ENCODE measurements at regions not wholly inside any gene's neighbourhood (a gene's known extent, or its start where the extent isn't known, plus 50 kb on each side); places are given as distances from the start of the nearest gene placed in this dataset.

DNA sequence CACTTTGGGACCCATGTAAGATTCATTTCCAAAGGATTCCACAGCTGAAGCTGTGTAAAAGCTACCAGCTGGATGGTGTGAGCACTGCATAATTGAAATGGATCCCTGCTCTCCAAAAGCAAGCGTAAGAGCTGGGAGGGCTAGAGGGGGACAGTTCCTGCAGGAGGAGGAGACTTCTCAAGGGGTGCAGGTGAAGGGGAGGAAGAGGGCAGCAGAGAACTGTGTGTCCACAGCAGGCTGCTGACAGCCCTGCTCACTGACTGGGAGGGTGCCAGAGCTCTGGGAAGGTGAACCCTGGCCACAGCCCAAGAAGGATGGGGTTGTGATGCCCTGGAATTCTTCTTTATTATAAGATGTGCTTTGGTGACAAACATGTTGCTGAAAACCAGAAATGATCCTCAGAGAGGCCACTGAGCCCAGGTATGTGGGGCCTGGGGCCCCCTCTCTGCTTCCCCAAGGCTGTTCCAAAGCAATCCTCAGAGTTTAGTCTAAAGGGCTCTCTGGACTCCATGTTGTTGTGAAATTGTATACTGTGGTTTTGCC is 112.8 kb upstream of the SLC25A48 start:
- DNase-seq = no peak

DNA sequence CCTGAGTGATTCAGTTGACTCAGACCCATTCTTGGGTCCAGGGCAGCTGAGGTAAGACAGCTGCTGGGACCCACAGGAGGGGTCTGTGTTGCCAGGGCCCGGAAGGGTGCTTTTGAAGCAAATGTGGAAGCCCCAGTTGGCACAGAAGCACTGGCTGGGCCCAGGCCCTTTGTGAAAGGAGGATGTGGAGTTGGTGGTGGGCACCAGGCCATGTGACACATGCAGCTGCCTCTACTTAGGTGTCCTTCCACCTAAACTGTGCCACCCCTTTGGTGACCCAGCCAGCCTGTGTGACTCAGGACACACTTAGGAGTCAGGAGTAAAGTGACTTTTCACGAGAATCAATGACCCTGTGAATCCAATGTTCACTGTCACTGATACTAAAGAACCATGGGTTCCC is 114.3 kb upstream of the SLC25A48 start:
- no peak for DNase-seq

DNA sequence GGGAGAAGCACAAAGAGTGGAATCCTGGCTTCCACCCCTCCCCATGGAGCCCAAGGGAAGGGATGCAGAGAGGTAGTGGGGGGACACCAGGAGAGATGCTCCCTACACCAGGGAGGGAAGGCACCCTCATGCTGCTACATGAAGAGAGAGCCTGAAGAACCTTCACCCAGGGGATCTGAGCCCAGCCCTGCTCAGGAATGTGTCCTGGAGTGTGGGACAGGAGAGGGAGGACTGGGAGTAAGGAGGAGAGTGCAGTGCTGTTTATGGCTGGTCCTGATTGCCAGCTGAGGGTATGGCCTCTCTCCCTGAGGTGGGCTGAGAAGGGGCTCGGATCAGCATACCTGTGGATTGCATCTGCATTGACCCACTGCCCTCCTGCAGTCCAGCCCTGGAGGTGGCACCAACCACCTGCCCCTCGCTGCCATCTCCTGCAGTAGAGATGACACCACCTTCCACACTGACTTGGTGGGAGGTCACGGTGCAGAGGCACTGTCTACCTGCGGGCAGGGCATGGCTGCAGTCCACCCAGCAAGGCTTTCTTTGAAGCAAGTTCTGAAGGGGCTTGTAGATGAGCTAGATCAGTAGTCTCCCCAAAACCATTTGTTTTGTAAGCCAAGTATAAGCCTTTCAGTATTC is 114.9 kb upstream of the SLC25A48 start:
- DNase-seq = no peak

DNA sequence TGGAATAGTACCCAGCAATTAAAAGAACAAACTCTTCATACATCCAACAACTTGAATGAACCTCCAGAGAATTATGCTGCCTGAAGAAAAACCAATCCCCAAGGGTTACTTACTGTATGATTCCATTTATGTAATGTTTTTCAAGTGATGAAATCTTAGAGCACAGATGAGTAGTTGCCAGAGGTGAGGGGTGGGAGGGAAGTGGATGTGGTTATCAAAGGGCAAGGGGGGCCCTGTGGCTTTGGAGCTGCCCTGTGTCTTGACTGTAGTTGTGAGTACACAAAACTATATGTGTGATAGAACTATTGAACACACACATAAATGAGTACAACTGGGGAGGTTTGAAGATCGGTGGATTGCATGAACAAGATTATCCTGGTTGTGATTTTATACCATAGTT is 115.8 kb upstream of the SLC25A48 start:
- no peak for DNase-seq

DNA sequence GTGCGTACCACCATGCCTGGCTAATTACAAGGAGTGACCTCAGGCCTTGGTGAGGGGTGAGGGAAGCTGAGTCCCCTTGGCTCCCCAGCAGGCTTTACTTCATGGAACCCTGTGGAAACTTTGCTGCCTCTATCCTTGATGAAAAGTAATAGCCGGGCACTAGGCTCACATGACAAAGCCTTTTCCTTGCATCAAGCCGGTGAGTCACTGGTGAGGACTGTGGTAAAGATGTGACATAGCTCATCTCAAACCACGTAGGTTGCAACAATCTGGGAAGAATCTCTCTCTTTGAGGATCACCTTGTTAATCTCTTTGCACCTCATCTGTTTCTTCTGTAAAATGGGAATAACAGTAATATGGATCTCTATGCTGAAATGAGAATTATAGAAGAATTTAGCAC is 116.3 kb upstream of the SLC25A48 start:
- no peak for DNase-seq

DNA sequence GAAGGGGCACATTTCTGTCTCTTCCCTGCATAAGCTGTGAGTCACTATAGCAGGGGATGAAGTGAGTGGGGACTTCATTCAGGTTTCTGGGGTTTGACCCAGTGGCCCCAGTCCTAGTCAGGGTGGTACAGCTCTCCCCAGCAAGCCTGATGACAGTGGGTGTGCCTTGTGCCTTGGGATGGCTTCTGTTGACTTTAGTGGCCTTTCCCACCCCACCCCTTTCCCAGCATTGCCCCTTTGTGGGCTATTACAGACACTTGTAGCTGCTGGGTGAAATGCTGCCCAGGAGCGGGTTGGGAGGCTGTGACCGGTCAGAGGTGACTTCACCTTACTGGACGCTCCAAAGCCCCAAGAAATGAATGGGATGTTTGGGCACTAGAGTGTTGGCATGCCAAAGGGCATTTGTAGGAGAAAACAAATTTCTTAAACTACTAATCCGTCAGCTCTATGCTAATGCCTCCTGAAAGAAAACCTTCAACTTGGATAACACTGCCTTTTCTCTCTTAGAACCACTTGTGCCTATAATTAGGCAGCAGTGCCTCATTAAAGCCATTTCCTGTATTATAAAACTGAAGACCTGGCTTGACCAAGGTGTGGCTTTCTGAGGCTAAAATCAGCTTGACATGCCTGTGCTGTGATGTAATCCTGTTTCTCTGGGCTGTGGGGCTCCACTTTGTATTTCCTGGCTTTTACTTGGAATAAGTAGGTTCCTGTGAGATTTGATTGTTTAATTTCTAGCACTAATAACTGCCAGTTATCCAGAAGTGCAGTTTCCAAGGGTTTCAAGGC is 119.0 kb upstream of the SLC25A48 start:
- no peak for DNase-seq

DNA sequence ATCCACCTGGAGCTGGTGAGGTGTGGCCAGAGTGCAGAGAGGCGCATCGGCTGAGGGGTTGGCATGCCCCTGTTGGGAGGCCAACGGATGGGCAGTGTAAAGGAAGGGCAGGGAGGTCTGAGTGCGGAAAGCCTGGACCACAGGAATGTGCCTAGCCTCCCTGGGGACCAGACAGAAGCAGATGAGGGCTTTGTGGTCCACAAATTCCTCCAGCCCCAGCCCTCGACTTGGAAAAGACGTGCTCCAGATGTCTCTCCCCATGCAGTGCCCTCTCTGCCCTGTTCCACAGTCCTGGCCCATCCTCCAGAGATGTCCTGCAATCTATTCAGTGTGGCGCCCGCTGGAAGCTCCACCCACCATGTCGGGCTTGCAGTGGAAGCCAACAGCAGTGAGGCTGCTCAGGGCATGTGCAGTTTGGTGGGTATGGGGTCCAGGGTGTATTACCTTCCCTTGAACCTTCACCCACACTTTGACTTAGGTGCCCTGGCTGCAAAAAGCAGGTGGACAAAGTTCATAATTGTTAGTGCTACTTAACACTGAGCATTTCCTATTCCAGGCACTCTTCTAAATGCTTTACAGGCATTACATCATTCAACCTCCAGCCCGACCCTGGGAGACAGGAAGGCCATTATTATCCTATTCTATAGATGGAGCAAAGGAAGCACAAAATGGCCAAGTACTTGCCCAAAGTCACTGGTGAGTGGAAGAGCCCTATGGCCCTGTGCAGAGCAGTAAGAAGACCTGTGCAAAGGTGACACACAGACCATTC is 120.2 kb upstream of the SLC25A48 start:
- no peak for DNase-seq

DNA sequence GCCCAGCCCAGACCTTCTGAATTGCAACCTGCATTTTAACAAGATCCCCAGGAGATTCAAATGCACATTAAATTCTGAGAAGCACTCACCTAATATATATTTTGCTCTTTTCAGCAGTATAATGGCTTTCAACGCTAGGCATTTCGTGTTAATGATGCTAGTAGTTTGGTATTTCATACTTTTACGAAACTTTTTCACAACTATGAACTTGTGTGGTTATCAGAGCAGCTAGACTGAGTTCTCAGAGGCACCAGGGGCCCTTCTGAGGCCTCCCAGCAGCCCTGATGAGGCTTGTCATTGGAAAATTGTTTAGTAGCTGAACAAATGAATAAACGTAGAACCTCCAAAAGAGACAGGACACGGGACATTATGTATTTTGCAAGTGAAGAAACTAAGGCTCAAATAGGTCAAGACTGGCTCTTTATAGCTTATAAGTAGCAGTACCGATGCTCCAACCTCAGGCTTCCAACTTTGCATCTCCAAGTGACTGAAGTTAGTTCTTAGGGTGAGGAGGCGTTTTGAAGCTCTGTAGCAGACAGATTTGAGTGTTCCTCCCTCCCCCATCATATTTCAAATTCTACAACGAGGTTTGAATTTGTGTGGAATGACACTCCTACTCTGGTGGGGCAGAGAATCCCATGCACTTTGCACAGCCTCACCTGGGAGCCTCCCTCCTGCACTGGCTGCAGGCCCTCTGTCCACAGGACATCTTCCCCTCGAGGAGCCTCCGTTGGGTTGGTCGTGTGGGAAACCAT is 121.1 kb upstream of the SLC25A48 start:
- DNase-seq = no peak

DNA sequence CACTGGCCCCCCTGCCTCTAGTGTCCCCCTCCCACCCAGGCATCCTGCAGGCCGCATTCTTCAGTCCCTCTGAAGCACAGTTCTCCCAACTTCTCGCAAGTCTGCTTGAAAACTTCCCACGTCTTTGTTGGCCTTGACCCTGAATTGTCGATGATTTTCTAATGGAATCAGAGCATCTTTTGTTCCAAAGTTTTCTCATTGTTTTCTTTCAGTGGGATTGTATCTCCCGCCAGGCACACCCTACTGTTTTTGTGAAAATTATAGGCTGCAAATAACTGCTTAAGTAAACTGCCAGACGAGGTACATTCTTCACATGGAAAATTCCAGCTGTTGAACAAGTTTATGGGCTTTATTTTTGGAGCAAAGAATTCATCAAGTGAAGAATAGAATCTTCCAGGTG is 122.6 kb upstream of the SLC25A48 start:
- DNase-seq = no peak

DNA sequence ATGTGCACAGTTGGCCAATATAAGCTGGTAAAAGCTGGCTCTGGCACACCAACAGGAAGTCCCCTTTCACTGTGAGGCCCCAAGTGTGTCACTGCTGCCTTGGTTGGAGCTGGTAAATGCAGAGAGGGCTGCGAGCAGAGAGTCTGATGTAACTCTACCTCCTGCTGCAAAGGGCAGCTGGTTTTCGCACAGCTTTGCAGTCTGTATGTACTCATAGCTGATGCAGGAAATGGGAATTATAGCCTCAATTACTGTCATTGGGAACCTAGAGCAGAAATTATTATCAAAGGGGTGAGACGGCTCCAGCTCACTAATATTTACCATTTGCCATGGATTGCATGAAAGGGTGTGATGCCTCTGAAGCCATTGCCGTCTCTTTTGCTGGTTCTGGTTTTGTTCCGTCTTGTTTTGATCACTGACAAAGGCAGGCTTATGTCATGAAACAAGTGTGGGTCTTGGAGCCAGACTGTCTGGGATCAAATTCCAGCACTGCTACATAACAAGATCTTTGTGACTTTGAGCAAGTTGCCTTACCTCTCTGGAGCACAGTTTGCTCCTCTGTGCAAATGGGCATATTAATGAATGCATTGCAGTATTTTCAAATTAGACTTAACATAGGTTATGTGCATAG is 124.3 kb upstream of the SLC25A48 start:
- no peak for DNase-seq

DNA sequence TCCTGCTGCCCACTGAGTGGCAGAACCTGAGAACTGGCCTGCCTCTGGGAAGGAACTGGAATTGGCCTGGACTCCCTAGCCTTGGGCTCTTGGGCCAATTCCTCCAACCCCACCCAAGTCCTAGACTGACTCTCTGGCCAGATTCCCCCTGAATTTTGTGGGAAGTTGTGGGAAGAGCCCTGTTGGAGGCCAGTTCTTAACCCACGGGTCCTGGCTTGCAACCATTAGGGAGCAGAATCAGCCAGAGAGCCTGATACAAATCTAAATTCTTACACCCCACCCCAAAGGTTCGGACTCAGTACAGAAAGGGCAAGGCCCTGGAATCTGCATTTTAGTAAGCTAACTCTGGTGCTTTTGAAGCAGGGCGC is 125.3 kb upstream of the SLC25A48 start:
- no peak for DNase-seq

DNA sequence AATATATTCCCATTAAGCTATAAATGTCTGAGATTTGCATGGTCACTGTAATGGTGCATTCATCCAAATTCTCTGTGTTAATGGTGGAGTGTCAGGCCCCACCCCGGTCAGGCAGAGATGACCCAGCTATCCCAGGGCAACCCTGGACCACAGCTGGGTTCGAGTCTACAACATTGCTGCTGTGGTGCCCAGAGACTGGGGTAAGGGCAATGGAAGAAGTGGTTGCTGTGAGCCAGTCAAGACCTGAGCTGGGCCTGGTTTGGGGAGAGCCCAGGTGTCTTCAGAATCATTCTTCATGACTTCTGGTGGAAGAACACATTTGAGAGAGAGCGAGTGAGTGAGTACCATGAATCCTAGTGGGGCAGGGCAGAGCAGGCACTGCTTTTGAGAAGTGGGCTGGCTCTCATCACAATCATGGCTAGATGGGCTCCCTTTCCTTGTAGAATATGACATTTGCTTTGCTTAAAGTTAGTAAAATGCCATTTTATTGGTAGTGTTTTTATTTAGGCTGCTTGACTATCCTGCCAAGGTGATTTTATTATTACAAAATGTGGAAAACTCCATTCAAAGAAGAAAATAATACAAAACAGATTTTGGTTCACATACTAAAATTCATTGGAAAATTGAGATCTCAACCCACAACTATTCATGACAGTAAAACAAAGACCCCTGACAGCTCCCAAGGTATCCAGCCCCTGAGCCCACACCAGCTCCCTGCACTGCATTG is 125.8 kb upstream of the SLC25A48 start:
- DNase-seq = no peak

DNA sequence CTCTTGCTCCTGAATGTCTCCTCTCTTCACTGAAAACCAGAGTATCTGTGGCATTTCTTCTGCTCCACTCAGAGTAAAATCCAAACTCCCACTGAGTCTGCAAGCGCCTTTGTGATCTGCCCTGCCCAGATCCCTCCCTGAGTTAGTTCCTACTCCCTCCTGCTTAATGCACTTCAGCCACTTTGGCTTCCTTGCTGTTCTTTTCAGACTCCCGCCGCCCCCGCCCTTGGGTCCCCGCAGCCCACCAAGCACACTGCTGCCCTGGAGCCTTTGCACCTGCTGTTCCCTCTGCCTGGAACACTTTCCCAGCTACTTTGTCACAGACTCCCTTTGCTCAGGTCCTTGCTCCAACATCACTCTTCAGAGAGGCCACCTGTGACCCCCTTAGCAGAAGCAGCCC is 127.2 kb upstream of the SLC25A48 start:
- no peak for DNase-seq

DNA sequence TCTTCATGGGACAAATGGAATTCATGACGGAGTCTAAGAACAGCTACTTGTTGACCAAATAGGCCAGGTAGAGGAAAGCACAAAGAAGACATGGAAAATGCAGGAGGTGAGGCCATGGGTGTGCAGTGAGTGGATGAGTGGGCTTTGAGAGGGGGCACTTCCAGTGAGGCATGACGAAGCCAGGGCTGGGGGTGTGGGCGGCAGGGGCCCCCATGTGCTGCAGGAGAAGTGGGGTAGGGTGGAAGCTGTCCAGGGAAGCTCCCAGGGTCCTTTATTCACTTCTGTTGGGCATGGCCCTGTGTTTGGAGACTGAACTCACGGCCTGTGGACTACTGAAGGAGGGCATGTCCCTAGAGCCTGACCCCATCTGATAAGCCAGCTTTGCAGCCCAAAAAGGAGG is 127.6 kb upstream of the SLC25A48 start:
- DNase-seq = no peak

DNA sequence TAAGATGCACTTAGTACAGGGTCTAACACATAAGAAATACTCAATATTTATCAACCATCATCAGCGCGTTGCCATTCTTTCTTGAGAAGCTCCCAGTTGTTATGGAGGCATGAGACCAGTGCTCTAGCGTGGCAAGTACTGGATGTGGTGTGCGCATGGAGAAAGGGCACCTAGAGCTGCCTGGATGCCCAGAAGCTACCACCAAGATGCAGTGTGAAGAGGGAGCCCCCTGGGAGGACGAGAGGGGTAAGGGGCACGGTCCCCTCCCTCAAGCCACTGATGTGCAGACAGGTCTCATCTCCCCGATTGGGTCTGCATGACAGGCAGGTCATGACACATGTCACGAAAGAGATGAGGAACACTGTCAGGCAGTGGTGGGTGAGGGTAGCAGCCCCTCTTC is 127.7 kb upstream of the CXCL14 start:
- DNase-seq = no peak

DNA sequence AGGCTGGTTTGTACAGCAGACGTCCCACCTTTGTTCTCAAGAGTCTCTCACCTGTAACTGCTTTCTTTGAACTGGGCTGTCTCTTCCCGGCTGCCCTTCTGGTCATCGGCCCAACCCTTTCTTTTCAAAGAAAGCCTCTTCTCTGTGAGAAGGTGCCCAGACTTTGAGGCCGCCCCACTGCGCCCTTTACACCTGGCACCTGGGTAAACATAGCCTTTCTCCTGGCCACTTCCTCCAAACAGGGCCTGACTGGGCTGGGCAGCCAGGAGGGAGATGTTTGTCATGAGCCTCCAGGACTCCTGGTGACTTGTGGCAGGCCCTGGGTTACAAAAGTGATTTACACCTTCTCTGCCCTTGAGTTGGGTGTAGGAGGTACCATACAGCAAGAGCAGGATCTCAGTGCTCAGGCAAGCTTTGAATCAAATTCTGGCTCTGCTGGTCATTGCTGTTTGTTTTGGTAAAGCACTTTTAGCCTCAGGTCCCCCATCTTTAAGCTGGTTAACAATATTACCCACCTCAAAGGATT is 127.2 kb upstream of the CXCL14 start:
- no peak for DNase-seq

DNA sequence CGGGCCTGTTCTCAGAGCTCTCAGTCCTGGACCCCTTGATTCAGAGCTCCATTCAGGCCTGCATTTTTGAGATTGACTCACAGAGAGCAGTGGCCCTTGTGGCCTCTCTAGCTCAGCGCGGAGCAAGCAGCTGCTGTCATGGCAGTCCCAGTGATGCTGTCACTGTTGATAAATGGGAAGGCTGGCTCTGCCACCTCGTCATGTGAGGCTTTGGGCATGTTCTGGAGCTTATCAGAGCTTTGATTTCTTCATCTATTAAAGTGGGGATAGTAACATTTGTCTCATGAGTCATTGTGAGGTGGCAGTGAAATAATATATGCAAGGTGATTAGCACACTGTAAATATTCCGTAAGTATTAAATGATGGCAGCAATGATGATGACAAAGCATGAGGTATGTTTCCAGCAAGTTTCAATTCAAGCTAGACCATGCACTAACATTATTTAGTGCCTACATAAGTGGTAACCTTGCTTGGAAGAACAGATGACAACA is 126.4 kb upstream of the CXCL14 start:
- DNase-seq = no peak

DNA sequence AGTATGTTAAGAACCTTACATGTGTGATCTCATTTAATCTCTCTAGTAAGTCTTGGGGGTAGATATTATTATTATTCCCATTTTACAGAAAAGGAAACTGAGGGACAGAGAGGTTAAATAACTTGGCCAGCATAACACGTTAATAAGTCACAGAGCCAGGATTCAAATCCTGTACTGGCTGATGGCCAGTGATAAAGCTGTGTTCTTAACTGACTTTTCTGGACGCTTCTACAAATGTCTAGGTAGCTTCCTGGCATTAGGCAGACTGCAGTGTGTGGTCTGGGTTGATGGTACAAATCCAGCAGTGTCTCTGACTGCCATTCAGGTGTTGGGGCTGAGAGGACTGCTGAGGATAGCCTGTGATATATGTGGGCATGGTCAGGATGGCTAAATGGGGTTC is 125.8 kb upstream of the CXCL14 start:
- no peak for DNase-seq

DNA sequence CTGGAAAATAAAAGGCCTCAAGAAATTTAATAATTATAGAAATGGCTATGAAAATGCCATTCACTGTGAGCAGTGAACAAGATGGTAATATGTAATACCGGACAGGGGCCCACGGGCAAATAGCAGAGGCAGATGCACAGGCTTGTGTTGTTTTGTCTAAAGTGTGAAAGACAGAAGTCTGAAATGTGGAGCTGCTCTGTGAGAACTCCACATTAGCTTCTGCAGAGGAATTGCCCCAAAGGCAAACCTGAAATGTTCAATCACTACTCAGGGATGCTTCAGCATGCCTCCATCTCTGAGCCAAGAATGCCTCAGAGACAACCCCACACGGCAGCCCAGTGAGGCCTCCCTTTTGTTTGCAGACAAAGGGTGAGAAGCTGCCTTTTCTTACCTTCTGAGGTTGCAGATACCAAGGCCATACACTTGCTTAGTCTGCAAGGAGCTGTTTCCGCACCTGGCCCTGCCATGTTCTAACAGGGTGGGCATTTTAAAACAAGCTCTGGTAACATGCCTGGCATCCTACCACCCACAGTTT is 124.3 kb upstream of the CXCL14 start:
- DNase-seq = no peak

DNA sequence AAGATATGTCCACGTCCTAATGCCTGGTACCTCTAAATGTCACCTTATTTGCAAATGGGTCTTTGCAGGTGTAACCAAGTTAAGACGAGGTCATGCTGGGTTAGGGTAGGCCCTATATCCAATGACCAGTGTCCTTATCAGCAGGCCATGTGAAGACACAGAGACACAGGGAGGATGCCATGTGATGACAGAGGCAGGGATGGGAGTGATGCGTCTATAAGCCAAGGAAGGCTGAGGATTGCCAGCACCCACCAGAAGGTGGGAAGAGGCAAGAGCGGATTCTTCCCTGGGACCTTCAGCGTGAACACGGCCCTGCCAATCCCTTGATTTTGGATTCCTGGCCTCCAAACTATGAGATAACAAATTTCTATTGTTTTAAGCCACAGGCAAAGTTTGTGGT is 123.4 kb upstream of the CXCL14 start:
- no peak for DNase-seq

DNA sequence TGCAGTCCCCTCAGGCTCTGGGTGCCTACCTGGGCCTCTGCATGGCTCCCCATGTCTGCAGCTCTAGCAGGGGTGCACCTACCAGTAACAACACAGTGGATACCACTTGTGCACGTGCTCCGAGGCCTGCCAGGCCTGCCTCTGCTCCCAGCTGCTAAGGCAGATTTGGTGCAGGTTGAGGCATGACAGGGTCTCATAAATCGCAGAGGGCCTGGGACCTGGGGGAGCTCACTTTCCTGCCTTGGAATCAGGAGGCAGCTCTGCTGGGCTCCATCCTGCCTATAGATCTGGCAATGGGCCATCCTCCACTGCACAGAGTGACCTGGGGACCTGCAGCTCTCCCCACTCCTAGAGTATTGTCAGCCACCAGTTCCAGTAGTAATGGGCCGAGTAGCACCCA is 121.9 kb upstream of the CXCL14 start:
- no peak for DNase-seq

All from NCI-H1105 treated with DMSO at 0.1 percent for 48 hours (cell line).